Stimulated activated naive CD4-positive, alpha-beta T cell (primary cell): ENCODE measurements at regions not wholly inside any gene's neighbourhood (a gene's known extent, or its start where the extent isn't known, plus 50 kb on each side); places are given as distances from the start of the nearest gene placed in this dataset.
"Not testable (repeated sequence)": the region's sequence is repeated elsewhere in the genome, so short reads cannot be mapped to it uniquely, and the experiment has no call there.

Source experiments
- DNase-seq, 6 experiments: peaks; one replicate each; lab custom pipeline; 2025; lab: John Stamatoyannopoulos, UW

- DNase-seq: no peak
These were observed 153.2 kb upstream of the THBS2 start for GRCh38 chr6:169406804-169407203.

- no peak for DNase-seq
These were observed 152.4 kb upstream of the THBS2 start for GRCh38 chr6:169406034-169406433.

- DNase-seq: no peak
These were observed 151.2 kb upstream of the THBS2 start for GRCh38 chr6:169404828-169405227.

GRCh38 chr6:169398342-169399105 is 144.9 kb upstream of the THBS2 start:
- no peak for DNase-seq

GRCh38 chr6:169397684-169398083 is 144.0 kb upstream of the THBS2 start:
- DNase-seq: no peak

- no peak for DNase-seq
These were observed 143.0 kb upstream of the THBS2 start for GRCh38 chr6:169396554-169397163.

- not testable (repeated sequence) for DNase-seq
These were observed 142.4 kb upstream of the THBS2 start for GRCh38 chr6:169396009-169396539.

GRCh38 chr6:169395080-169395805 is 141.6 kb upstream of the THBS2 start:
- DNase-seq: no peak

GRCh38 chr6:169393753-169394152 is 140.1 kb upstream of the THBS2 start:
- no peak for DNase-seq

GRCh38 chr6:169391473-169392071 is 137.9 kb upstream of the THBS2 start:
- DNase-seq: no peak

- DNase-seq: no peak
These were observed 134.9 kb upstream of the THBS2 start for GRCh38 chr6:169388395-169389166.

- no peak for DNase-seq
These were observed 134.2 kb upstream of the THBS2 start for GRCh38 chr6:169387809-169388383.

GRCh38 chr6:169386411-169387057 is 132.9 kb upstream of the THBS2 start:
- no peak for DNase-seq

- no peak for DNase-seq
These were observed 131.7 kb upstream of the THBS2 start for GRCh38 chr6:169385237-169385880.

GRCh38 chr6:169384291-169384690 is 130.6 kb upstream of the THBS2 start:
- DNase-seq: no peak

GRCh38 chr6:169383265-169383664 is 129.6 kb upstream of the THBS2 start:
- no peak for DNase-seq

- no peak for DNase-seq
These were observed 129.1 kb upstream of the THBS2 start for GRCh38 chr6:169382735-169383134.

- DNase-seq: no peak
These were observed 128.3 kb upstream of the THBS2 start for GRCh38 chr6:169381988-169382387.

GRCh38 chr6:169380493-169380892 is 126.8 kb upstream of the THBS2 start:
- no peak for DNase-seq

GRCh38 chr6:169379495-169380070 is 125.9 kb upstream of the THBS2 start:
- DNase-seq: no peak
